ENCODE measurements at regions not wholly inside any gene's neighbourhood (a gene's known extent, or its start where the extent isn't known, plus 50 kb on each side); places are given as distances from the start of the nearest gene placed in this dataset.

GRCh38 chr7:67725423-67725822 lies 728.8 kb downstream of the TYW1 start:
- Histone ChIP-seq H3K27ac (peak overlapping the region in 1 of 4 donors; percentile 18), H3K4me1 (no peaks in the 10 kb centered on the region), H3K9me3 (no peaks in the 10 kb centered on the region), H3K27me3 (no peaks in the 10 kb centered on the region), H3K36me3 (no peaks in the 10 kb centered on the region), H3K4me3 (no peak overlapping the region)
- no peak for ATAC-seq
- 14 to 38% methylated on average over 1 to 3 of the region's 3 CpGs for whole genome bisulfite sequencing, 2 donors (ENCODE audit: low coverage in 1 of 2)
- no peak for TF ChIP-seq POLR2A (IDR thresholded peaks at IDR 0.05)
- no peak for TF ChIP-seq EP300 (IDR thresholded peaks at IDR 0.05)
- no peak for TF ChIP-seq POLR2AphosphoS5 (IDR thresholded peaks at IDR 0.05)

- Histone ChIP-seq H3K27ac (no peak overlapping the region), H3K9me3 (no peaks in the 10 kb centered on the region), H3K36me3 (no peaks in the 10 kb centered on the region), H3K4me1 (no peaks in the 10 kb centered on the region), H3K27me3 (no peaks in the 10 kb centered on the region), H3K4me3 (no peak overlapping the region)
- ATAC-seq = no peak
- TF ChIP-seq POLR2A (IDR thresholded peaks at IDR 0.05) = no peak
- TF ChIP-seq EP300 (IDR thresholded peaks at IDR 0.05) = no peak
- TF ChIP-seq POLR2AphosphoS5 (IDR thresholded peaks at IDR 0.05) = no peak
- TF ChIP-seq CTCF (IDR thresholded peaks at IDR 0.05) = no peak
- WGBS, 2 donors (ENCODE audit: low coverage in 1 of 2) = 69 to 76% methylated on average over 4 to 7 of the region's 7 CpGs
Observed at GRCh38 chr7:67729771-67730170, 733.1 kb downstream of the TYW1 start.

GRCh38 chr7:67731704-67732103 lies 735.1 kb downstream of the TYW1 start:
- WGBS, 2 donors (ENCODE audit: low coverage in 1 of 2) = 80 to 88% methylated on average over 2 of the region's 2 CpGs
- H3K36me3 ChIP-seq = no peaks in the 10 kb centered on the region
- no peaks in the 10 kb centered on the region for H3K9me3 ChIP-seq
- H3K4me1 ChIP-seq = no peaks in the 10 kb centered on the region
- H3K27me3 ChIP-seq = no peaks in the 10 kb centered on the region
- no peak overlapping the region for H3K4me3 ChIP-seq
- no peak for ATAC-seq
- TF ChIP-seq POLR2AphosphoS5 (IDR thresholded peaks at IDR 0.05) (no peak), POLR2A (IDR thresholded peaks at IDR 0.05) (no peak), EP300 (IDR thresholded peaks at IDR 0.05) (no peak), CTCF (IDR thresholded peaks at IDR 0.05) (no peak)
- no peak overlapping the region for H3K27ac ChIP-seq

- H3K36me3 ChIP-seq = no peaks in the 10 kb centered on the region
- TF ChIP-seq POLR2A (IDR thresholded peaks at IDR 0.05) (no peak), POLR2AphosphoS5 (IDR thresholded peaks at IDR 0.05) (no peak), EP300 (IDR thresholded peaks at IDR 0.05) (no peak), CTCF (IDR thresholded peaks at IDR 0.05) (no peak)
- H3K9me3 ChIP-seq = no peaks in the 10 kb centered on the region
- ATAC-seq = no peak
- no peaks in the 10 kb centered on the region for H3K4me1 ChIP-seq
- no peak overlapping the region for H3K27ac ChIP-seq
- H3K27me3 ChIP-seq = no peaks in the 10 kb centered on the region
- WGBS, 2 donors (ENCODE audit: low coverage in 1 of 2) = 86 to 94% methylated on average over 1 of the region's 1 CpG
- no peak overlapping the region for H3K4me3 ChIP-seq
Observed at GRCh38 chr7:67732898-67733297, 736.3 kb downstream of the TYW1 start.

- no peak overlapping the region for H3K4me3 ChIP-seq
- no peaks in the 10 kb centered on the region for H3K27me3 ChIP-seq
- ATAC-seq = no peak
- no peaks in the 10 kb centered on the region for H3K9me3 ChIP-seq
- no peaks in the 10 kb centered on the region for H3K36me3 ChIP-seq
- no peak for TF ChIP-seq POLR2AphosphoS5 (IDR thresholded peaks at IDR 0.05)
- TF ChIP-seq EP300 (IDR thresholded peaks at IDR 0.05) = no peak
- no peak for TF ChIP-seq CTCF (IDR thresholded peaks at IDR 0.05)
- TF ChIP-seq POLR2A (IDR thresholded peaks at IDR 0.05) = no peak
- no peaks in the 10 kb centered on the region for H3K4me1 ChIP-seq
- WGBS, 2 donors (ENCODE audit: low coverage in 1 of 2) = no CpG with 5 or more reads among the region's 3 CpGs
- peak overlapping the region in 2 of 4 donors; percentile 16 to 22 for H3K27ac ChIP-seq
Observed at GRCh38 chr7:67738145-67738544, 741.5 kb downstream of the TYW1 start.

All from gastroesophageal sphincter (tissue), 4 donors.